AG10803 (cell line): ENCODE measurements at regions not wholly inside any gene's neighbourhood (a gene's known extent, or its start where the extent isn't known, plus 50 kb on each side); places are given as distances from the start of the nearest gene placed in this dataset.

Experiments used
- DNase-seq: peaks from one replicate; pipeline ENCODE4 v3.0.0; 2010; ENCODE audit warnings: low read depth
- H3K4me3 ChIP-seq: 2 replicates; pipeline ENCODE4 v1.5.1; 2011; ENCODE audit warnings: mild to moderate bottlenecking, low read length, control low read depth
- TF ChIP-seq, protein P1 (sequence below): conservative IDR thresholded peaks from 2 replicates; pipeline ENCODE4 v1.5.1; 2011; ENCODE audit warnings: mild to moderate bottlenecking, low read length, control low read depth, inconsistent platforms

DNA sequence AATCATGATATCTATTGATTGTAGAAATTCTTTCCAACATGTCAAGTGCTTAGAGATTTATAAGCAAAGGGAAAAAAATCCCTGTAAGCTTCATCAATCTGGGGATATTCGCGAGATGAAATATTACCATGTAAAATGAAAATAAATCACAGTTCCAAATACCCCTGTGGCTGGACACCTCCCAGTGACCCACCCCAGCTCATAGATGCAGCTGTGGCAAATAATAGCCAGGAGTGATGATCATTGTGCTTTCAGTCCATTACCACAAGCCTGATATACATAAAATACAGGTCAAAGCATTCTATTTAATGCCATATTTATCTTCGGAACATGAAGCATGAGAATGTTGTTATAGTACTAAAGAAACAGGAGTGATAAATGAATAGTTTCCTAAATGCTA, 274.9 kb upstream of the LRRC7 start:
- TF ChIP-seq, protein P1, sequence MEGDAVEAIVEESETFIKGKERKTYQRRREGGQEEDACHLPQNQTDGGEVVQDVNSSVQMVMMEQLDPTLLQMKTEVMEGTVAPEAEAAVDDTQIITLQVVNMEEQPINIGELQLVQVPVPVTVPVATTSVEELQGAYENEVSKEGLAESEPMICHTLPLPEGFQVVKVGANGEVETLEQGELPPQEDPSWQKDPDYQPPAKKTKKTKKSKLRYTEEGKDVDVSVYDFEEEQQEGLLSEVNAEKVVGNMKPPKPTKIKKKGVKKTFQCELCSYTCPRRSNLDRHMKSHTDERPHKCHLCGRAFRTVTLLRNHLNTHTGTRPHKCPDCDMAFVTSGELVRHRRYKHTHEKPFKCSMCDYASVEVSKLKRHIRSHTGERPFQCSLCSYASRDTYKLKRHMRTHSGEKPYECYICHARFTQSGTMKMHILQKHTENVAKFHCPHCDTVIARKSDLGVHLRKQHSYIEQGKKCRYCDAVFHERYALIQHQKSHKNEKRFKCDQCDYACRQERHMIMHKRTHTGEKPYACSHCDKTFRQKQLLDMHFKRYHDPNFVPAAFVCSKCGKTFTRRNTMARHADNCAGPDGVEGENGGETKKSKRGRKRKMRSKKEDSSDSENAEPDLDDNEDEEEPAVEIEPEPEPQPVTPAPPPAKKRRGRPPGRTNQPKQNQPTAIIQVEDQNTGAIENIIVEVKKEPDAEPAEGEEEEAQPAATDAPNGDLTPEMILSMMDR: no peak
- DNase-seq: no peak
- H3K4me3 ChIP-seq: no peak overlapping the region

DNA sequence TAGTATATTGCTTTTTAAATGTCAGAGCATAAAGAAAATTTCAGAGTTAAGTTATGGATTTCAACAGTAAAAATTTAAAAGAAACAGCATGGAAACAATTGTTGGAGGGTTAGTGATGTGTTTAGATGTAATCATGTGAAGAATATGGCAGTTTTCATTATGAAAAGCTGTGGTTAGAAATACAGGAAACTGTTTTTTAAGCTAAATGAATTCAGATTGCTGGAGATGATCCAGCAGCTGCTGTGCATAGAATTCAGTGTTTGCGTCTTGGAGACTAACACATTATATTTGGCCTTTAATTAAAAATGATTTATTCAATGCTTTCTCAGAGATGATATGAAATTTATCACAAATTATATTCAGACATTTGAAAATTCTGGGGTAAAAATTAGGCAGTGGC, 273.6 kb upstream of the LRRC7 start:
- DNase-seq: no peak
- TF ChIP-seq, protein P1: no peak
- no peak overlapping the region for H3K4me3 ChIP-seq

DNA sequence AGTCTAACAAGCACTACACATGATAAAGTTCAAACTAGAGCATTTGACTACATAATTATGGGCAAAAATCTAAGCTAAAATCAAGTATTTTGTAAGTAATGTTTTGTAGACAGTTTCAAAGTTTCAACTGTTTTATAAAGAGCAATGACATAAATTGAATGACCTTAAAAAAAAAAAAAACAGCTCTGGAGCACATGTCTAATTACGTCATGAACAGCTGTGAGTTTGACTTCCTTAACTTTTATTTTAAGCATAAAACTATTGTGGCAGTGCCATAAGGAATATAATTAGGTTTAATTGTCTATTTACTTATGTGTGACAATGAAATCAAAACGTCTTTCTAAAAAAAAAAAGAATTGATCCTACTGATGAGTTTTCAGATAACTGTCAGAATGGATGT, 272.5 kb upstream of the LRRC7 start:
- no peak overlapping the region for H3K4me3 ChIP-seq
- TF ChIP-seq, protein P1: no peak

DNA sequence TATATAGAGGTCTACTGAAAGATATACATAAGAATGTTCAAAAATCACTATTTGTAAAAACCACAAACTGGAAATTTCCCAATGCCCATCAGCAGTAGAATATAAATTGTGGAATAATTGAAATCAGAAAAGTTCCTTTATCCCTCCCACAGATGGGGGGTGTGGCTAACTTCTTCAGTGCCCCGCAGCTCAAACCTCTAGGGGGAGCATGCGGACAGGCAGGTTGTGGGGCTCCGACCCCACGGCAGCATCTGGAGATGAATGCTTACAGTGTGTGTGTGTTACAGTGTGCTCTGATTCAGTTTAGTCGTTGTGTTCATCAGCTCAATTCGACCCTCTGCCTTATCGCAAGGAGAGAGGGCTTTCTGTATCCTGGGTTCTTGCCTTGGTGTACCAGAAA, 262.1 kb upstream of the LRRC7 start:
- H3K4me3 ChIP-seq: no peak overlapping the region
- DNase-seq: no peak
- TF ChIP-seq, protein P1: no peak

More for the DNA sequence above, 272.5 kb upstream of the LRRC7 start:
- no peak for DNase-seq

DNA sequence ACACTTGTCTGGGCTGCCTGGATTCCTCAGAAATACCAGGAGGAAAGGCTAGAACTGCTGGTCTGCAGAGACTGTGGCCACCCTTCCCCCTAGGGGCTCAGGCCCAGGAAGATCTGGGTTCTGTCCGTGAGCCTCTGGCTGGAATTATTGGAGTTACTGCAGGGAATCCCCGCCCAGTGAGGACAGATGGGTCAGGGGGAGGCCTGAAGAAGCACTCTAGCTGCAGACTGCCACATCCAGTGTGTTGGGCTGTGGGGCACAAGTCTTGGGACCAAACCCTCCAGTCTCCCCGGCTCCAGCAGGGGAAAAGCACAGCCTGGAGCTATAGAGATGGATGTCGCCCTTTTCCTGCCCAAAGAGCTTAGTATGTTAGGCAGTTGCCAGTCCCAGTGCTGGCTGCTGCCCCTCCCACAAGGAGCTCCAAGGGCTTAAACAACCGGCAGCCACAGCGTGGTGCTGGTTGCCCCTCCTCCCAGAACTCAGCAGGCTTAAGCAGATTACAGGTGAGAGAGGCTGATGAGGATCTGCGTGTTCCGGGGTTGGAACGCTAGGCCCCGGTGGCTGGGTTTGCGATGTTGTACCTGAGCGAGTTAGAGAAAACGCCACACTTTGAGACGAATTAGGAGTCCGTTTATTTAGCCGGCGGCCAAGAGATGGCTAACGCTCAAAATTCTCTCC, 255.5 kb upstream of the LRRC7 start:
- TF ChIP-seq, protein P1: no peak
- no peak overlapping the region for H3K4me3 ChIP-seq
- DNase-seq: no peak

DNA sequence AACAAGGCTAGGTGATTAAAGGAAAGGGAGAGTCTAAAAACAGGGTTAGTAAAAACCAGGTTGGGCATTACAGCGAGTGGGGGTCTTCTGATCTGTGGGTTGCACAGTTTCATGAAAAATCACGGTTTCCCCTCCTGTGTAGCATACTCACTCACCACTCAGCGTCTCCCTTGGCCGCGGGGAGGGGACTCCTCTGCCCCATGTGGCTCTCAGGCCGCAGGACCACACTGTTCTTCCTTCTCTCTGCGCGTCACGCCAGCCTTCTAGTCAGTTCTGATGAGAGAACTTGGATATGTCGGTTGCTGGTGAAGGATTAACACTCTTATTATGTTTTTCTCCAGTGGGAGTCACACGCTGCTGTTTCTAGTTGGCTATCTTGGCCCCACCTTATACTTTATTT, 254.6 kb upstream of the LRRC7 start:
- H3K4me3 ChIP-seq: no peak overlapping the region
- TF ChIP-seq, protein P1: no peak
- DNase-seq: no peak

DNA sequence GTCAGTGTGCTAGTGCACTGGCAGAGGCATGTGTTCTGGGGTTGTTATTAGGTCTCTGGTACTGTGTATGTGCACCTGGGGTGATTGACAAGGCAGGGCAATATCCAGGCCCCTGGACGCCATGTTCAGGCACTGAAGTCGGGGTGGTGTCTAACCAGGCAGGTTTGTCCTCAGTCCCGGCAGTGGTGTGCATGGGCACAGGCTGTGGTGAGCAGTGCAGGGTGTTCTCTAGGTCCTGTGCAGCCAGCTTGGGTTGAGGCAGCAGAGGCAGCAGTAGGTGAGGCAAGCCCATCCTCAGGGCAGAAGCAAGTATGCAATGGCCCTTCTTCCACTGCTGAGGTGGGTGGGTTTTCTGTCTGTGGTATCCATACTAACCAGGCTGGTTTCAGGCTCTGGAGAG, 252.3 kb upstream of the LRRC7 start:
- TF ChIP-seq, protein P1: no peak
- no peak for DNase-seq
- no peak overlapping the region for H3K4me3 ChIP-seq
